HG03045 (cell line): ENCODE measurements at regions not wholly inside any gene's neighbourhood (a gene's known extent, or its start where the extent isn't known, plus 50 kb on each side); places are given as distances from the start of the nearest gene placed in this dataset.
A peak's percentile ranks its signal among the peaks of the same experiment; 100 is the strongest.
"Not testable (repeated sequence)": the region's sequence is repeated elsewhere in the genome, so short reads cannot be mapped to it uniquely, and the experiment has no call there.

Source experiments
- ATAC-seq: cut with Tn5 transposase; IDR thresholded peaks from one replicate; pipeline ENCODE4 v1.9.1; 2021; ENCODE audit warnings: mild to moderate bottlenecking, moderate library complexity; ENCODE audit not compliant: unreplicated experiment

GRCh38 chr5:124056326-124056990 lies 544.5 kb downstream of the CSNK1G3 start:
- peak; percentile 69 for ATAC-seq

- no peak for ATAC-seq
Measured at GRCh38 chr5:124055751-124056150, 543.8 kb downstream of the CSNK1G3 start.

DNA sequence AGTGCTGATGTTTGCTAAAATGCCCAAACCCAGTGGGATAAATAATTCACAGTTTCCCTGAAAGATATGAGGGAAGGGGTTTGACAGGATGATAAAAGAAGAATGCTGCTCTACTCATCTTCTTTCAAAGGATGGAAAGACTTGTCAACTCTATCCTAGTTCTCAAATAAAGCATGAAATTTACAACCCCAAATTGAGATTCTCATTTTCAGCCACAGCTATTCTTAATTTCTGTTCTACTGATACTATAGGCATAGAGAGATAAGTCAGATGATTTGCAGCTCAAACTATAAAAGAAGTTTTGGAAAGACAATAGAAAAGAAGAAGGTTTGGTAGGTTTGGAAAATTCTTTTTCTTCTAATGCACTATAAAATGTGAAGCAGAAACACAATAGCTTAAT lies 542.6 kb downstream of the CSNK1G3 start:
- ATAC-seq: no peak

DNA sequence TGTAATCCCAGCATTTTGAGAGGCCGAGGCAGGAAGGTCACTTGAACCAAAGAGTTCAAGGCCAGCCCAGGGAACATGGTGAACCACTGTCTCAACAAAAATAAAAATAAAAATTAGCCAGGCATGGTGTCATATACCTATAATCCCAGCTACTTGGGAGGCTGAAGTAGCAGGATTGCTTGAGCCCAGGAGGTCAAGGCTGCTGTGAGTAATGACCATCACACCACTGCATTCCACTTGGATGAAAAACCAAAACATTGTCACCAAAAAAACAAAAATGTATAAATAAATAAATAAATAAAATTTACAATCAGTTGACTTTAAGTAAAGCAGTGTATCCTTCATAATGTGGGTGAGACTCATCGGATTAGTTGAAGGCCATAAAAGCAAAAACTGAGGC lies 541.4 kb downstream of the CSNK1G3 start:
- ATAC-seq: no peak

GRCh38 chr5:124052201-124052600 lies 540.2 kb downstream of the CSNK1G3 start:
- ATAC-seq: no peak

GRCh38 chr5:124050120-124050770 lies 538.3 kb downstream of the CSNK1G3 start:
- no peak for ATAC-seq

DNA sequence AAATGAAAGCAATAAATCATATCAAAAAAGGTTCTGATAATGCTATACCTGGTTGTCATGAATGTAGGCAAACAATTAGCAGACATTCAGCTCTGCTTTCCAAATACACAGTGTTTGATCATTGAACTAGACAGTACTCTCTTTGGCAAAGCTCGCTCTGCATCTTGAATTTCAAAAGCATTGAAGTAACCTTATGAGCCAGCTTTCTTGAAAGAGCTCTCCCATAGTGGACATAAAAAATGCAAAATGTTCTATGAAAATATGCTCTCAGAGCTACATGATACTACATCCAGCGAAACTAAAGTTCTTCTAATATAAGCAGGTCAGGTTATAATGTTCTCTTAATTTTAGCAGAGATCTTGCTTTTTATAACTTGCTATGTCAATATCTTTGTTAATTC lies 533.4 kb downstream of the CSNK1G3 start:
- no peak for ATAC-seq

DNA sequence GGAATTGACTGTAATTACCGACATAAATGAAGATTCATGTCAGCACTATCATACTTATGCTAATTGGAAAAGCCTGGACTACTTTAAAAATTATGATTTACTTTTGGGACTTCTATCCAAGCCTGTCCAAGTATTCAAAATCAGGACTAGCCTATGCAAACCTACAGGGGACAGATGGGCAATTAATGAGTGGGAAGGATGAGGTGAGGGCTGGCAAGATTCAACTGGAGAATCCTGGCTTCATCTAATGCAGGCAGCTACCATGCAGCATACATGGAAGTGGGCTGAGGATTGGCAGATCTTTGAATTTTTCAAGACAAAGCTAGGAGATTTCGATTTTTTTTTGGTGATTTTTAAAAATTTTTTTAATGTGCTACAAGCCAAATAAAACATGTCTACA lies 532.6 kb downstream of the CSNK1G3 start:
- no peak for ATAC-seq

- no peak for ATAC-seq
Measured at GRCh38 chr5:124043456-124043855, 531.5 kb downstream of the CSNK1G3 start.

DNA sequence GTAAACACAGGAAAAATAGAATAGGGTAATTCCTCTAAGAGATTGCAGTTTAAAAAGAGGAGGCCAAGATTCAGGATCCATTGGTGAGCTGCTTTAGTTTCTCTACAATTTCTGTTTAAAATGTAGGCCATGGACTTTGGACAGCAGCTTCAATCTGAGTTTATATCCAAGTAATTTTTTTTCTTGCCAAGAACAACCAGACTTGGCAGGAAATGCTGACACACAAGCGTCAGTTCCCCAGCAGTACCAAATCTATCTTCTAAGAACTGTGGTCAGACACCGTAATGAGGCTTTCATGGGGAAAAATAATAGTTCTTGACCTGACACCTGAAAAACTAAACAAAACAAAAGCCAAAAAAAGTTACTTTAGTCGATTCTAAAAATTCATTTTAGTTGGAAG lies 528.8 kb downstream of the CSNK1G3 start:
- no peak for ATAC-seq

GRCh38 chr5:124039410-124039809 lies 527.4 kb downstream of the CSNK1G3 start:
- no peak for ATAC-seq

- ATAC-seq: no peak
Measured at GRCh38 chr5:124036786-124037185, 524.8 kb downstream of the CSNK1G3 start.

DNA sequence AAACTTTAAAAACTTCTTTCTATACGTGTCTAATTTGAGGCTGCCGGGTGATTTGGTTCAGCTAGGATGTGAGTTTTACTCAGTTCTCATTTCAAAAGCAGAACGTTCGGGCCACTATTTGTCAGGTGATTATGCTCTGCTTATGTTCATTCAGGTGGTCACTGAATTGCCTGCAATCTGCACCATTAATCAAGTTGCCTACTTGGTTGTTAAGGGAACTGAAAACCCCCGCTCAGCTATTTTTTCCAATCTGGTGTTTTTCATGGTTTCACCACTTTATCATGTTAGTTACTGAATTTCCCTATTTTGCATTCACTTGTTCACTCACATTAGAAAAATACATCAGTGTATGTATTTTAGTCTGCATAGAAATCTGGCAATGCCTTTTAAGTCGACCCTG lies 523.0 kb downstream of the CSNK1G3 start:
- ATAC-seq: peak; percentile 98

- ATAC-seq: no peak
Measured at GRCh38 chr5:124034083-124034700, 522.2 kb downstream of the CSNK1G3 start.

DNA sequence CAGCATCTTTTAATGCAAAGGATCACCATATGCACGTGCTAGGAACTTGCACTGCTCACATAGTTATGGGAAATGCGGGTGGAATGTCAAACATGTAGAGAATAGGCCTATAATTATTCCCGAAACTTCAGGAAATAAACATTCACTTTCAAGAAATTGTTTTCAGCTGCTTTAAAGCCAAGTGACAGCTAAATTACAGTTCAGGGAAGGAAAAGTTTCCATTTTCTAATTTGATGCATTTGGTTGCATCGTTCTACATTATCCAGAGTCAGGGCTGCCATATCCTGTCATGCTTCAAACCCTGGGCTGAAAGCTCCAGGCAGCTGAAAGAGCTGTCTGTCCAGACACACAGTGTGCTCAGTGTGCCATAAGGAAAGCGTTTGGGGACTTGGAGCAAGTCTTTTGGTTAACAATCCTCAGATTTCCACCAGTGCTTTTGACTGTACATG lies 518.1 kb downstream of the CSNK1G3 start:
- ATAC-seq: no peak

- ATAC-seq: no peak
Measured at GRCh38 chr5:124027441-124027840, 515.5 kb downstream of the CSNK1G3 start.

DNA sequence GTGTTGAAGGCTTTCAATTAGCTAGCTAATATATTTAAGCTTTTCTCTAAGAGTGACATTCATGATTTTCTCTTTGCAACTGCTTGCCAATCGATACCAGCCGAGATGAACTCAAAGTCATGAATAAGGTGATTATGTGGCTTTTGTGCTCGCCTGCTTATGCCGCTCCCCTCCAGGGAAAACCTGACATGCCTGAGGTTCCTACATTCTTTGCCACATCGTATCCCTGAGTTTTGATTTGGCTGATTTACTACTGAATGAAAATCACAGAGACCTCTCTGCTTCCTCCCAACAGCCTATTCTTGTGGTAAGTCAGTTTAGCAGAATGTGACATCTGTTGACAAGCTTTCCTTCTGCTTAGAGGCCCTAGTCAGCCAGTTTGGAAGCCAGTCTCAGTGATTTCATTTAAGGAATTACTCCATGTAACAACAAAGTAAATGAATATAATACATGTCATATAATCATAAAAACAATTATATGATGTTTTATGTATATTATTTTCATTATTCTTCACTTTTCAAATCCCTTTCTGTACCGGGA lies 513.4 kb downstream of the CSNK1G3 start:
- no peak for ATAC-seq

DNA sequence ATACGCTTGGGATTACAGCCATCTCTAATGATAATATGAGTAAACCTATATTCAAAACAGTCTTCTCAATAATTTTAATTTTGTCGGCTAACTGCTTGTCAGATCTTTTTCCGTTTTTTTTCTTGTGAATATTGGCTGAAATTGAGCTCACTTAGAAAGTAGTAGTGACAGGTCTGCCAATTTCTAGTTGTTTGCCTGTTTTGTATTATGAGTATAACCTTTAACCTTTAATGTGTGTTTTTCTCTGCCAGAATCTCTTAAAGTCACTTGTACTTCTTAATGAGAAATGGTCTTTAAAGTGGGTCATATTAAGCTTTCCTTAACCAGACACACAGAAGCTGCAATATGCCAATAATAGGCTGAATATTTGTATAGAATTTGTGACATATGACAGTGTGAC lies 511.0 kb downstream of the CSNK1G3 start:
- no peak for ATAC-seq

DNA sequence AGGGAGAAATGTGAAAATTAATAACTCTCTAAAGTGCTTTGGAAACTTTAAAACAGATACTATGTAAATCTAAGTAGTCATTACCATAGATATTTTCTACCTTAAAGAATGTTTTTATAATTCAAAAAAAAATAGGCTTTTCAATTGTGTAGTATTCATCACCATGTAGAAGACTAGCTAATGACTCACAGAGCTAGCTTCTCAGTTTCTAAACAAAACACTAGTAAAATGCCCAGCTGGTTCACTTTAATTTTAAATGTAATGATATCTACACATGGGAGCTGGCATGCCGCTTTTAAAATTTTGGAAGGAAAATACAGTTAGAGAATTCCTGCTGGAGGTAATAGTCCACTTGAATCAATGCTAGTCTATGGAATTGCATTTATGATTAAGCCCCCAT lies 509.8 kb downstream of the CSNK1G3 start:
- ATAC-seq: no peak

- no peak for ATAC-seq
Measured at GRCh38 chr5:124021066-124021641, 509.2 kb downstream of the CSNK1G3 start.

GRCh38 chr5:124017321-124017720 lies 505.3 kb downstream of the CSNK1G3 start:
- not testable (repeated sequence) for ATAC-seq
